ENCODE measurements at regions not wholly inside any gene's neighbourhood (a gene's known extent, or its start where the extent isn't known, plus 50 kb on each side); places are given as distances from the start of the nearest gene placed in this dataset.

DNA sequence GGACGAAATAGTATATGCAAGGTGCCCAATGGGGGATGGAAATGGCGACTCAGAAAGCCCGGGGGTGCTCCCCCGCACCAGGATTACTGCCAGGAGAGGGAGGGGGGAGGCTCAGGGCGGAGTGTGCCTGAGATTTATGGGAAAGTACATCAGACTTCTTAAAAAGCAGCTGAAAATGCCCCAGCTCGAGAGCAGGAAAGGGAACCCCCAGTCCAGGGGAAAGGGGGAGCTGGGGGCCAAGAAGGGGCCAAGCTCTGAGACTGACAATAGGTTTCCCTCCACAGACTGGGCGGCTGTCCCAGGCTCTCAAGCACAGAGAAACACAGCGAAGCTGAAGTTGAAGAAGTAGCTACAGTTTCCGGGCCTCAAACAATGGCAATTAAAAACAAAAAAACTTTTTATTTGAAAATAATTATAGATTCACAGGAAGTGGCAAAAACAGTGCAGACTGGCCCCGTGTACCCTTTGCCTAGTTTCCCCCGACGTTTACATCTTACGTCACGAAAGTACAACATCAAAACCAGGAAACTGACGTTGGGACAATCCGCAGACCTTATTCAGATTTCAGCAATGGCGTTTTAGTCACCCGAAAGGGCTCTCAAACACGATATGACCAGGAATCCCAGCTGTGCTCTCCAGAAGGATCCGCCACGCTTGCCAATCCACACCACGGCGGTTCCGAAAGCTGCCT lies 83.9 kb upstream of the FGFR2 start:
- Histone ChIP-seq H3K9me3 (ENCODE audit: control insufficient read depth in 4 of 4, low read length in 3 of 4) (peaks cover 0 to 4% (median 3%) of the 10 kb centered on the region in 4 donors), H3K9ac (ENCODE audit: low read depth in 1 of 2, low read length in 2 of 2) (no peak overlapping the region), H3K4me3 (ENCODE audit: low read depth in 1 of 3, low read length in 3 of 3) (no peak overlapping the region), H3K27ac (ENCODE audit: low read depth in 1 of 2, low read length in 2 of 2) (no peak overlapping the region), H3K27me3 (ENCODE audit: control insufficient read depth in 4 of 4, insufficient read depth in 4 of 4, low read length in 3 of 4) (no peaks in the 10 kb centered on the region), H3K36me3 (ENCODE audit: control insufficient read depth in 4 of 4, insufficient read depth in 3 of 4, low read depth in 1 of 4, low read length in 3 of 4) (no peaks in the 10 kb centered on the region), H3K4me1 (ENCODE audit: control insufficient read depth in 4 of 4, insufficient read depth in 4 of 4, low read length in 3 of 4) (no peaks in the 10 kb centered on the region)
- no peak for DNase-seq (ENCODE audit: low spot score)
- TF ChIP-seq CTCF (IDR thresholded peaks at IDR 0.05; ENCODE audit: low read depth, low read length, missing input control) (no peak), ATF3 (IDR thresholded peaks at IDR 0.05) (no peak), TAF1 (conservative IDR thresholded peaks at IDR 0.05) (no peak), SP1 (IDR thresholded peaks at IDR 0.05) (no peak), HNF4G (IDR thresholded peaks at IDR 0.05) (no peak)
- WGBS = 81% methylated on average over 24 of the region's 24 CpGs

DNA sequence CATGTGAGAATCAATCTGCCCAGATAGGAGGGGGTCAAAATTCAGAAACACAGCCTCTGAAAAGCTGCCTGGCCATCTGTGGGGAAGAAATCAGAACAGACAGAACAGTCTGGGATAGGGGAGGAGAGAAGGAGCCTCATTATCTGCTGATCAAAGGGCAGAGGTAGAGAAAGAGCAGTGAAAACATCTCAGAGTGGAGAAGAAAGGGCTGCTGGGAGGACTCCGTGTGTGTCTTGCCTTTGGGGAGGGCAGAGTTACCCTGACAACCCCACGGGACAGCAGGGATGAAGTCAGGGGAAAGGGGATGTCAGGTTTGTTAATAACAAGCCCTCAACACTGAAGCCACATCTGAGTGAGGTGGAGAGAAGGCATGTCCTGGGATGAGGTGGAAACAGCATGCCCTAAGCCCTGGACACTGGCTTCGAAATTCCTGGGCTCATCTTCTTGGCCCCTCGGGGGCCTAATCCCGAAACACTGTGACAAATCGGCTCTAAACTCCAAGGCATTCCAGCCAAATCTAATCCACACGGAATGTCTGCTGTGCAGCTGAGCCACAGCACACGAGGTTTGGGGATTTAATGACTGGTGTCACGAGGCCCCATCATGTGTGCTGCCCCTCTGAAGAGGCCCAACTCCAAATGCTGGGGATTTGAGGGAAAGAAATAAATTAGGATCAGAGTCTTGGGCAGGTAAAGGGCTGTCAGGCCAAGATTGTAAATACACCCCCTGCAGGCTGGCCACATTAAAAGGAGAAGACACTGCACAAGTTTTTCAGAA lies 82.8 kb upstream of the FGFR2 start:
- Histone ChIP-seq H3K27ac (ENCODE audit: low read depth in 1 of 2, low read length in 2 of 2) (no peak overlapping the region), H3K4me1 (ENCODE audit: control insufficient read depth in 4 of 4, insufficient read depth in 4 of 4, low read length in 3 of 4) (no peaks in the 10 kb centered on the region), H3K9me3 (ENCODE audit: control insufficient read depth in 4 of 4, low read length in 3 of 4) (peaks cover 0 to 4% (median 3%) of the 10 kb centered on the region in 4 donors), H3K4me3 (ENCODE audit: low read depth in 1 of 3, low read length in 3 of 3) (no peak overlapping the region), H3K36me3 (ENCODE audit: control insufficient read depth in 4 of 4, insufficient read depth in 3 of 4, low read depth in 1 of 4, low read length in 3 of 4) (no peaks in the 10 kb centered on the region), H3K27me3 (ENCODE audit: control insufficient read depth in 4 of 4, insufficient read depth in 4 of 4, low read length in 3 of 4) (no peaks in the 10 kb centered on the region), H3K9ac (ENCODE audit: low read depth in 1 of 2, low read length in 2 of 2) (no peak overlapping the region)
- TF ChIP-seq SP1 (IDR thresholded peaks at IDR 0.05) (no peak), NR2F2 (IDR thresholded peaks at IDR 0.05) (no peak), EGR1 (IDR thresholded peaks at IDR 0.05; ENCODE audit: low read depth in 2 of 2) (no peak), YY1 (IDR thresholded peaks at IDR 0.05) (no peak), ATF3 (IDR thresholded peaks at IDR 0.05) (no peak), GABPA (IDR thresholded peaks at IDR 0.05 in 1 of 2, conservative IDR thresholded peaks at IDR 0.05 in 1 of 2) (no peak), REST (IDR thresholded peaks at IDR 0.05) (no peak), RXRA (IDR thresholded peaks at IDR 0.05) (no peak), JUND (IDR thresholded peaks at IDR 0.05) (no peak), HNF4G (IDR thresholded peaks at IDR 0.05) (no peak)
- DNase-seq (ENCODE audit: low spot score) = no peak
- 53% methylated on average over 9 of the region's 9 CpGs for WGBS
